Kidney (tissue), 13 donors: ENCODE measurements at regions not wholly inside any gene's neighbourhood (a gene's known extent, or its start where the extent isn't known, plus 50 kb on each side); places are given as distances from the start of the nearest gene placed in this dataset.

ENCODE experiments used
- DNase-seq, 5 donors: peaks; one replicate each; pipeline ENCODE4 v3.0.0-alpha.2; 2013 to 2020
- FAIRE-seq: peaks from 2 replicates; lab custom pipeline; 2012; peaks lifted over from hg19 to GRCh38; lab: Jason Lieb, UNC
- H3K27ac ChIP-seq, 2 donors: one replicate each; pipeline ENCODE4 v1.7.0; 2013; ENCODE audit warnings: low read depth in 2 of 2, low read length in 2 of 2, inconsistent platforms in 1 of 2
- H3K27me3 ChIP-seq: one replicate; pipeline ENCODE4 v1.7.1; 2013; ENCODE audit warnings: low read length, inconsistent platforms; ENCODE audit not compliant: control insufficient read depth, insufficient read depth
- H3K36me3 ChIP-seq, 3 donors: one replicate each; pipeline versions ENCODE4 v1.7.0 to v1.7.1; 2013; ENCODE audit warnings: low read length in 3 of 3, control low read depth in 1 of 3, inconsistent platforms in 1 of 3; ENCODE audit not compliant: insufficient read depth in 3 of 3, control insufficient read depth in 2 of 3
- H3K4me1 ChIP-seq, 3 donors: one replicate each; pipeline versions ENCODE4 v1.7.0 to v1.7.1; 2013; ENCODE audit warnings: low read length in 3 of 3, inconsistent platforms in 1 of 3, low read depth in 1 of 3; ENCODE audit not compliant: control insufficient read depth in 2 of 3, insufficient read depth in 2 of 3
- H3K4me3 ChIP-seq, 3 donors: one replicate each; pipeline versions ENCODE4 v1.7.0 to v1.8.1; 2013; ENCODE audit warnings: low read length in 3 of 3, control low read depth in 1 of 3, inconsistent platforms in 1 of 3
- H3K9ac ChIP-seq, 3 donors: one replicate each; pipeline versions ENCODE4 v1.7.0 to v1.7.1; 2013; ENCODE audit warnings: low read length in 3 of 3, control low read depth in 1 of 3, inconsistent platforms in 1 of 3
- H3K9me3 ChIP-seq, 3 donors: one replicate each; pipeline versions ENCODE4 v1.7.0 to v1.7.1; 2013; ENCODE audit warnings: low read length in 3 of 3, control low read depth in 1 of 3, inconsistent platforms in 1 of 3; ENCODE audit not compliant: control insufficient read depth in 2 of 3, insufficient read depth in 1 of 3
- intact Hi-C: fragments of 100-400 bp; cut with DNase I; formaldehyde crosslinking; loops from one replicate; pipeline ENCODE4 v1.11.1; 2022
- TF ChIP-seq, protein P1 (sequence below): IDR thresholded peaks from 3 replicates; pipeline ENCODE4 v1.5.1; 2012; ENCODE audit warnings: mild to moderate bottlenecking, moderate library complexity, borderline replicate concordance; ENCODE audit not compliant: insufficient read depth; ENCODE audit errors: extremely low read depth
- donor health status: control.
- donor health status: control.
- donor health status: control.
- donor health status: control.
- donor health status: control.
- donor health status: DM: yes; HTN: yes; CAD: no.
- donor health status: Normal renal cell carcinoma (clear cell type).

DNA sequence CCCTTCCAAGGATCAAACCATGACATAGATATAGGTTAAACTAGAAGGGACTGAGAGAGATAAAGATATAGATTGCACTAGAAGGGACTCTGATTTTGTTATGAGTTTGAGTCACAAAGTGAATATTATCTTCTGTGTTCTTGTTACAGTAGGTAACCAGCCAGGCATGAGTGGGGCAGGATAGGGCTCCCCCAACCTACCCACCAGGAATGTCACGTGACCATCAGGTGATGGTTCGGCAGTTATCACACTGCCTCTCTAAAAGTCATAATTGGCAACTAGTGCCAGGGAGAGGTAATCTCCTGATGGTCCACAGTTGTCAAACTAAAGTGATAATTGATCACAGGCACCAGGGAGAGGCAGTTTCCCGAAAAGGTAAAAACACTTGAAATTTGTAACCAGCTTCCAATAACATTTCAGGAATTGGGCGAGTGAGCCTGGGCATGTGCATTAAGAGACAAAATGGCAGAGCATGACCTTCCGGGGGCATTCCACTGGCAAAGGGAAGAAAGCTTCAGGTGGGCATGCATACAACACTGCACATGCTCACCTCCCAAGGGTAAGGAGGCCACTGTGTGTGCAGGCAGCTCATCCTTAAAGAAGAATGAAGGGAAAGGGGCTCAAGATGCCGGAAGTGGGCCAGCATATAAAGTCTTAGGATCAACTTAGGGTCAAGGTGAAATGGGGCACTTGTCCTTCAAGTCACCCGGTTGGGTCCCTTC lies 533.6 kb upstream of the HTR2C start:
- Histone ChIP-seq H3K27ac (no peak overlapping the region), H3K4me1 (no peaks in the 10 kb centered on the region), H3K4me3 (no peak overlapping the region), H3K9ac (no peak overlapping the region), H3K9me3 (no peaks in the 10 kb centered on the region), H3K36me3 (no peaks in the 10 kb centered on the region), H3K27me3 (no peaks in the 10 kb centered on the region)
- TF ChIP-seq, protein P1, sequence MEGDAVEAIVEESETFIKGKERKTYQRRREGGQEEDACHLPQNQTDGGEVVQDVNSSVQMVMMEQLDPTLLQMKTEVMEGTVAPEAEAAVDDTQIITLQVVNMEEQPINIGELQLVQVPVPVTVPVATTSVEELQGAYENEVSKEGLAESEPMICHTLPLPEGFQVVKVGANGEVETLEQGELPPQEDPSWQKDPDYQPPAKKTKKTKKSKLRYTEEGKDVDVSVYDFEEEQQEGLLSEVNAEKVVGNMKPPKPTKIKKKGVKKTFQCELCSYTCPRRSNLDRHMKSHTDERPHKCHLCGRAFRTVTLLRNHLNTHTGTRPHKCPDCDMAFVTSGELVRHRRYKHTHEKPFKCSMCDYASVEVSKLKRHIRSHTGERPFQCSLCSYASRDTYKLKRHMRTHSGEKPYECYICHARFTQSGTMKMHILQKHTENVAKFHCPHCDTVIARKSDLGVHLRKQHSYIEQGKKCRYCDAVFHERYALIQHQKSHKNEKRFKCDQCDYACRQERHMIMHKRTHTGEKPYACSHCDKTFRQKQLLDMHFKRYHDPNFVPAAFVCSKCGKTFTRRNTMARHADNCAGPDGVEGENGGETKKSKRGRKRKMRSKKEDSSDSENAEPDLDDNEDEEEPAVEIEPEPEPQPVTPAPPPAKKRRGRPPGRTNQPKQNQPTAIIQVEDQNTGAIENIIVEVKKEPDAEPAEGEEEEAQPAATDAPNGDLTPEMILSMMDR: no peak
- intact Hi-C loops: no loop called here
- no peak for FAIRE-seq
- DNase-seq: no peak

GRCh38 chrX:114049063-114049462 lies 534.8 kb upstream of the HTR2C start:
- no peak for FAIRE-seq

GRCh38 chrX:114047558-114047957 lies 536.3 kb upstream of the HTR2C start:
- no peaks in the 10 kb centered on the region for H3K9me3 ChIP-seq
- no peaks in the 10 kb centered on the region for H3K4me1 ChIP-seq
- no peak for FAIRE-seq
- H3K4me3 ChIP-seq: no peak overlapping the region
- no peaks in the 10 kb centered on the region for H3K36me3 ChIP-seq
- no peaks in the 10 kb centered on the region for H3K27me3 ChIP-seq
- no peak overlapping the region for H3K9ac ChIP-seq
- intact Hi-C loops: no loop called here
- TF ChIP-seq, protein P1: no peak
- no peak for DNase-seq
- H3K27ac ChIP-seq: no peak overlapping the region

More at GRCh38 chrX:114049063-114049462, 534.8 kb upstream of the HTR2C start:
- no peak for DNase-seq
- TF ChIP-seq, protein P1: no peak
- no peak overlapping the region for H3K9ac ChIP-seq
- H3K9me3 ChIP-seq: no peaks in the 10 kb centered on the region
- H3K27me3 ChIP-seq: no peaks in the 10 kb centered on the region
- intact Hi-C loops: no loop called here
- no peaks in the 10 kb centered on the region for H3K4me1 ChIP-seq
- H3K4me3 ChIP-seq: no peak overlapping the region
- no peaks in the 10 kb centered on the region for H3K36me3 ChIP-seq
- H3K27ac ChIP-seq: no peak overlapping the region
